Lung microvascular endothelial cell (primary cell): ENCODE measurements at regions not wholly inside any gene's neighbourhood (a gene's known extent, or its start where the extent isn't known, plus 50 kb on each side); places are given as distances from the start of the nearest gene placed in this dataset.
"Not testable (repeated sequence)": the region's sequence is repeated elsewhere in the genome, so short reads cannot be mapped to it uniquely, and the experiment has no call there.

Source experiments
- DNase-seq, 2 donors: peaks; one replicate each; pipeline versions ENCODE4 v3.0.0 to v3.0.0-alpha.2; 2010; ENCODE audit warnings: low read depth in 2 of 2

GRCh38 chr5:129163810-129164378, 69.3 kb downstream of the ISOC1 start:
- no peak for DNase-seq

GRCh38 chr5:129170050-129170449, 75.5 kb downstream of the ISOC1 start:
- DNase-seq, result no peak

- DNase-seq, result no peak
Measured at GRCh38 chr5:129171194-129171944, 76.8 kb downstream of the ISOC1 start.

- DNase-seq, result no peak
Measured at GRCh38 chr5:129172580-129172979, 78.0 kb downstream of the ISOC1 start.

- DNase-seq, result no peak
Measured at GRCh38 chr5:129173771-129174170, 79.2 kb downstream of the ISOC1 start.

GRCh38 chr5:129174480-129174879, 79.9 kb downstream of the ISOC1 start:
- no peak for DNase-seq

- DNase-seq, result no peak
Measured at GRCh38 chr5:129177451-129177850, 82.9 kb downstream of the ISOC1 start.

GRCh38 chr5:129199308-129199707, 104.8 kb downstream of the ISOC1 start:
- DNase-seq, result no peak

GRCh38 chr5:129204525-129204924, 110.0 kb downstream of the ISOC1 start:
- no peak for DNase-seq

GRCh38 chr5:129216001-129216400, 121.5 kb downstream of the ISOC1 start:
- no peak for DNase-seq

GRCh38 chr5:129217179-129217578, 122.6 kb downstream of the ISOC1 start:
- no peak for DNase-seq

- no peak for DNase-seq
Measured at GRCh38 chr5:129223178-129223577, 128.6 kb downstream of the ISOC1 start.

GRCh38 chr5:129228577-129228976, 134.0 kb downstream of the ISOC1 start:
- DNase-seq, result no peak

- no peak for DNase-seq
Measured at GRCh38 chr5:129241755-129242154, 147.2 kb downstream of the ISOC1 start.

GRCh38 chr5:129243039-129243438, 148.5 kb downstream of the ISOC1 start:
- no peak for DNase-seq

GRCh38 chr5:129244478-129244877, 149.9 kb downstream of the ISOC1 start:
- no peak for DNase-seq

GRCh38 chr5:129245489-129245888, 150.9 kb downstream of the ISOC1 start:
- no peak for DNase-seq

- DNase-seq, result no peak
Measured at GRCh38 chr5:129246088-129246487, 151.5 kb downstream of the ISOC1 start.

GRCh38 chr5:129249886-129250285, 155.3 kb downstream of the ISOC1 start:
- DNase-seq, result no peak

GRCh38 chr5:129271308-129271707, 176.8 kb downstream of the ISOC1 start:
- no peak for DNase-seq

- no peak for DNase-seq
Measured at GRCh38 chr5:129284010-129284409, 176.1 kb upstream of the ADAMTS19 start.

GRCh38 chr5:129294216-129294615, 165.9 kb upstream of the ADAMTS19 start:
- not testable (repeated sequence) for DNase-seq

GRCh38 chr5:129306725-129307124, 153.4 kb upstream of the ADAMTS19 start:
- DNase-seq, result no peak
